ENCODE measurements at regions not wholly inside any gene's neighbourhood (a gene's known extent, or its start where the extent isn't known, plus 50 kb on each side); places are given as distances from the start of the nearest gene placed in this dataset.

- ATAC-seq (ENCODE audit: poor library complexity): no peak
Observed at GRCh38 chr5:8633259-8633658, 764.3 kb downstream of the MTRR start.

GRCh38 chr5:8633696-8634095 is 764.7 kb downstream of the MTRR start:
- intact Hi-C loops (cut with DNase I, micrococcal nuclease): no loop called here
- no peaks in the 10 kb centered on the region for H3K4me1 Mint-ChIP-seq (ENCODE audit: low read depth)
- POLR2A ChIA-PET: no interaction called here
- Histone ChIP-seq H3K4me1 (ENCODE audit: insufficient read depth, low read length) (no peaks in the 10 kb centered on the region), H3K9me3 (ENCODE audit: control insufficient read depth in 1 of 2, insufficient read depth in 1 of 2, low read length in 2 of 2) (peaks cover 2 to 5% of the 10 kb centered on the region in 2 experiments), H3K27ac (ENCODE audit: low read depth in 1 of 2, low read length in 2 of 2) (no peak overlapping the region), H3K36me3 (ENCODE audit: insufficient read depth, low read length) (no peaks in the 10 kb centered on the region), H3K27me3 (ENCODE audit: control insufficient read depth in 1 of 2, insufficient read depth in 2 of 2, low read length in 2 of 2) (no peaks in the 10 kb centered on the region), H3K4me3 (ENCODE audit: low read length) (no peak overlapping the region)
- no peak overlapping the region for H3K4me3 Mint-ChIP-seq
- no peak for TF ChIP-seq CTCF (IDR thresholded peaks at IDR 0.05)
- DNase-seq: no peak
- ATAC-seq (ENCODE audit: poor library complexity): no peak
- H3K27ac Mint-ChIP-seq: no peak overlapping the region
- no peaks in the 10 kb centered on the region for H3K27me3 Mint-ChIP-seq
- CTCF ChIA-PET: no interaction called here
- no peaks in the 10 kb centered on the region for H3K36me3 Mint-ChIP-seq (ENCODE audit: low read depth)
- peaks cover 10% of the 10 kb centered on the region for H3K9me3 Mint-ChIP-seq

More at GRCh38 chr5:8633259-8633658, 764.3 kb downstream of the MTRR start:
- Mint-ChIP-seq H3K4me3 (no peak overlapping the region), H3K27me3 (no peaks in the 10 kb centered on the region), H3K36me3 (ENCODE audit: low read depth) (no peaks in the 10 kb centered on the region), H3K4me1 (ENCODE audit: low read depth) (no peaks in the 10 kb centered on the region), H3K27ac (no peak overlapping the region), H3K9me3 (peaks cover 10% of the 10 kb centered on the region)
- Histone ChIP-seq H3K27ac (ENCODE audit: low read depth in 1 of 2, low read length in 2 of 2) (no peak overlapping the region), H3K9me3 (ENCODE audit: control insufficient read depth in 1 of 2, insufficient read depth in 1 of 2, low read length in 2 of 2) (peaks cover 5 to 6% of the 10 kb centered on the region in 2 experiments), H3K36me3 (ENCODE audit: insufficient read depth, low read length) (no peaks in the 10 kb centered on the region), H3K4me3 (ENCODE audit: low read length) (no peak overlapping the region), H3K4me1 (ENCODE audit: insufficient read depth, low read length) (no peaks in the 10 kb centered on the region), H3K27me3 (ENCODE audit: control insufficient read depth in 1 of 2, insufficient read depth in 2 of 2, low read length in 2 of 2) (no peaks in the 10 kb centered on the region)
- ChIA-PET CTCF (no interaction called here), POLR2A (no interaction called here)
- DNase-seq: no peak
- TF ChIP-seq CTCF (IDR thresholded peaks at IDR 0.05): no peak
- intact Hi-C loops (cut with DNase I, micrococcal nuclease): no loop called here

- Mint-ChIP-seq H3K9me3 (peaks cover 10% of the 10 kb centered on the region), H3K27ac (no peak overlapping the region), H3K4me1 (ENCODE audit: low read depth) (no peaks in the 10 kb centered on the region), H3K27me3 (no peaks in the 10 kb centered on the region), H3K36me3 (ENCODE audit: low read depth) (no peaks in the 10 kb centered on the region), H3K4me3 (no peak overlapping the region)
- ATAC-seq (ENCODE audit: poor library complexity) (no peak), DNase-seq (no peak)
- ChIA-PET CTCF (no interaction called here), POLR2A (no interaction called here)
- intact Hi-C loops (cut with DNase I, micrococcal nuclease): no loop called here
- H3K4me3 ChIP-seq (ENCODE audit: low read length): no peak overlapping the region
- no peak overlapping the region for H3K27ac ChIP-seq (ENCODE audit: low read depth in 1 of 2, low read length in 2 of 2)
- no peaks in the 10 kb centered on the region for H3K4me1 ChIP-seq (ENCODE audit: insufficient read depth, low read length)
- no peaks in the 10 kb centered on the region for H3K36me3 ChIP-seq (ENCODE audit: insufficient read depth, low read length)
- H3K27me3 ChIP-seq (ENCODE audit: control insufficient read depth in 1 of 2, insufficient read depth in 2 of 2, low read length in 2 of 2): no peaks in the 10 kb centered on the region
- no peak for TF ChIP-seq CTCF (IDR thresholded peaks at IDR 0.05)
- peaks cover 0 to 5% of the 10 kb centered on the region in 2 experiments for H3K9me3 ChIP-seq (ENCODE audit: control insufficient read depth in 1 of 2, insufficient read depth in 1 of 2, low read length in 2 of 2)
Observed at GRCh38 chr5:8634219-8634618, 765.3 kb downstream of the MTRR start.
